Body of pancreas (tissue), 4 donors: ENCODE measurements at regions not wholly inside any gene's neighbourhood (a gene's known extent, or its start where the extent isn't known, plus 50 kb on each side); places are given as distances from the start of the nearest gene placed in this dataset.

Experiments
- ATAC-seq: fragments of 150-250 bp; one replicate; pipeline ENCODE4 v1.9.1; 2016
- DNase-seq, 4 donors: peaks; one replicate each; pipeline ENCODE4 v3.0.0-alpha.2; 2019
- H3K27ac ChIP-seq, 4 donors: fragments of 200-600 bp; sonication (generic); 1 replicate in 3 of 4; 2 replicates in 1 of 4; pipeline versions ENCODE4 v1.5.1 to v1.6.1; 2016 to 2019; ENCODE audit warnings: mild to moderate bottlenecking in 1 of 4, mixed read lengths in 1 of 4, moderate library complexity in 1 of 4
- H3K27me3 ChIP-seq, 2 donors: fragments of 200-600 bp; sonication (generic); one replicate each; pipeline ENCODE4 v1.6.0; 2016; ENCODE audit warnings: mild to moderate bottlenecking in 1 of 2
- H3K36me3 ChIP-seq, 2 donors: fragments of 200-600 bp; sonication (generic); replicated peaks in 1 of 2; 2 replicates each; pipeline ENCODE4 v1.5.1; 2016; ENCODE audit warnings: low read depth in 2 of 2; ENCODE audit not compliant: insufficient read depth in 1 of 2
- H3K4me1 ChIP-seq: fragments of 200-600 bp; sonication (generic); one replicate; pipeline ENCODE4 v1.6.0; 2016
- H3K4me3 ChIP-seq, 2 donors: fragments of 200-600 bp; sonication (generic); 1 replicate in 1 of 2; 2 replicates in 1 of 2; pipeline ENCODE4 v1.5.1; 2016 to 2019
- H3K9me3 ChIP-seq, 3 donors: fragments of 200-600 bp; sonication (generic); 1 replicate in 2 of 3; 2 replicates in 1 of 3; pipeline ENCODE4 v1.5.1; 2016
- POLR2A ChIP-seq, 3 donors: fragments of 450-650 bp; IDR thresholded peaks; one replicate each; pipeline ENCODE4 v1.6.1; 2016; ENCODE audit warnings: antibody characterized with exemption in 3 of 3, mild to moderate bottlenecking in 2 of 3
- WGBS, 2 donors: methylation state at CpG; one replicate each; pipeline ENCODE4 v1.1.5; 2017; 5-methylcytosine and 5-hydroxymethylcytosine counted together
- intact Hi-C: fragments of 100-400 bp; cut with DNase I; formaldehyde crosslinking; loops from one replicate; pipeline ENCODE4 v1.15.1; 2023
- TF ChIP-seq, protein P1 (sequence below), 7 experiments: fragments of 450-650 bp in 4 of 7; fragments of 200-600 bp in 3 of 7; sonication (generic) in 3 of 7; IDR thresholded peaks; one replicate each; pipeline ENCODE4 v1.5.1; 2016 to 2019; ENCODE audit warnings: antibody characterized with exemption in 7 of 7

DNA sequence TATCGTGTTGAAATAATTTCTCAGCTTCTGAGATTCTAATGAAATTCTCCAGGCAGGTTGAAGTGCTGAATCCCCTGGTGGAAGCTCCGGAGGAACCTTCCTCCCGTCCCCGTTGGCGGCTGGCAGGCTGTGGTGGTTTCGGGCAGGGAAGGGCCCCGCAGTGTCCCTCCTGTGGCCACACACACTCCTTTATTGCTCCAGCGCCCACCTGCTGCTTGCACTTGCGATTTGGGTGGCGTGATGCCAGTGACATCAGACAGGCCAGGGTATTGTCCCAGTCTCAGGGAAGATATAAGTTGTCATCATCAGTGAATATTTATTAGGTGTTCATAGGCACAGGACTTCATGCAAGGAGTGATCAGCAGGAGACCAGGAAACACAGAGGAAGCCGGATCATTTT lies 530.4 kb downstream of the QKI start:
- Histone ChIP-seq H3K36me3 (no peaks in the 10 kb centered on the region), H3K4me3 (no peak overlapping the region), H3K27ac (no peak overlapping the region), H3K9me3 (no peaks in the 10 kb centered on the region), H3K27me3 (no peaks in the 10 kb centered on the region), H3K4me1 (peaks cover 7% of the 10 kb centered on the region)
- 71 to 73% methylated on average over 11 of the region's 11 CpGs for WGBS, 2 donors
- no peak for DNase-seq
- no peak for TF ChIP-seq POLR2A (IDR thresholded peaks at IDR 0.05)
- TF ChIP-seq, protein P1, sequence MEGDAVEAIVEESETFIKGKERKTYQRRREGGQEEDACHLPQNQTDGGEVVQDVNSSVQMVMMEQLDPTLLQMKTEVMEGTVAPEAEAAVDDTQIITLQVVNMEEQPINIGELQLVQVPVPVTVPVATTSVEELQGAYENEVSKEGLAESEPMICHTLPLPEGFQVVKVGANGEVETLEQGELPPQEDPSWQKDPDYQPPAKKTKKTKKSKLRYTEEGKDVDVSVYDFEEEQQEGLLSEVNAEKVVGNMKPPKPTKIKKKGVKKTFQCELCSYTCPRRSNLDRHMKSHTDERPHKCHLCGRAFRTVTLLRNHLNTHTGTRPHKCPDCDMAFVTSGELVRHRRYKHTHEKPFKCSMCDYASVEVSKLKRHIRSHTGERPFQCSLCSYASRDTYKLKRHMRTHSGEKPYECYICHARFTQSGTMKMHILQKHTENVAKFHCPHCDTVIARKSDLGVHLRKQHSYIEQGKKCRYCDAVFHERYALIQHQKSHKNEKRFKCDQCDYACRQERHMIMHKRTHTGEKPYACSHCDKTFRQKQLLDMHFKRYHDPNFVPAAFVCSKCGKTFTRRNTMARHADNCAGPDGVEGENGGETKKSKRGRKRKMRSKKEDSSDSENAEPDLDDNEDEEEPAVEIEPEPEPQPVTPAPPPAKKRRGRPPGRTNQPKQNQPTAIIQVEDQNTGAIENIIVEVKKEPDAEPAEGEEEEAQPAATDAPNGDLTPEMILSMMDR (IDR thresholded peaks at IDR 0.05): no peak
- ATAC-seq: no peak
- intact Hi-C loops: no loop called here

DNA sequence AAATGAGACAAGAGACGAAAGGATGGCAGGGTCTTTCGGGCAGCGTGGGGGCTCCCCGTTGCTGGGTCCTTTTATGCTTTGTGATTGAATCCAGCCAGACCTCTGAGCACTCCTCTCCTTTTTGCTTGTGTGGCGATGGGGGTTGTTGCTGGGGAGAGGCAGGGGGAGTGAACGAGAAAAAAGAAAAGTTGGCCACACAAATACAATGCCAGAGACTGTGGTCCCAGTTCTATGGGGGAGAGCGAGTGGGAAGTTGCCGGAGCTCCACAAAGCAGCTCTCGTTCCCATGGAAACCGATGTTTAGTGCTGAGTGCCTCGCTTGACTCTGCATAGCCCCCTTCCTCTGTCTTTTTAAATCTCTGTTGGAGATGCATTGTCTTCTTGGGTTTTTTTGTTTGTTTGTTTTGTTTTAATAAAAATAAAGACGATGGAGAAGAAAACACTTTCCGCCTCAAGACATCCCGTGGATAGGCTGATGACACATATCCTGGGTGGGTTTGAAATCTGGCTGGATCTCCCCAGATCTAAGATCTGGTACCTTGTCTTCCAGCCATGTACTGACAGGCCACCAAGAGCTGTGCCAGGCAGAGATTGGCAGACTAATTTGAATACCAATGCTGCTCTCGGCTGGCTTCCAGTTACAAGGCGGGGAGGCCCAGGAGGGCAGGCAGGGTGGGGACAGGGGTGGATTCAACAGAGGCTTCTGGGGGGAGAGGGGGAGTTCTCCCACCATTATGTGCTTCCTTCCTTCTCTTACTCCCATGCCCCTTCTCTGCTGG lies 529.3 kb downstream of the QKI start:
- H3K36me3 ChIP-seq: no peaks in the 10 kb centered on the region
- 30 to 32% methylated on average over 16 of the region's 16 CpGs for WGBS, 2 donors
- ATAC-seq (no peak), DNase-seq (no peak)
- intact Hi-C loops: no loop called here
- no peak overlapping the region for H3K4me3 ChIP-seq
- H3K27me3 ChIP-seq: no peaks in the 10 kb centered on the region
- no peak overlapping the region for H3K27ac ChIP-seq
- no peaks in the 10 kb centered on the region for H3K9me3 ChIP-seq
- peaks cover 7% of the 10 kb centered on the region for H3K4me1 ChIP-seq
- no peak for TF ChIP-seq POLR2A (IDR thresholded peaks at IDR 0.05)
- TF ChIP-seq, protein P1 (IDR thresholded peaks at IDR 0.05): no peak

DNA sequence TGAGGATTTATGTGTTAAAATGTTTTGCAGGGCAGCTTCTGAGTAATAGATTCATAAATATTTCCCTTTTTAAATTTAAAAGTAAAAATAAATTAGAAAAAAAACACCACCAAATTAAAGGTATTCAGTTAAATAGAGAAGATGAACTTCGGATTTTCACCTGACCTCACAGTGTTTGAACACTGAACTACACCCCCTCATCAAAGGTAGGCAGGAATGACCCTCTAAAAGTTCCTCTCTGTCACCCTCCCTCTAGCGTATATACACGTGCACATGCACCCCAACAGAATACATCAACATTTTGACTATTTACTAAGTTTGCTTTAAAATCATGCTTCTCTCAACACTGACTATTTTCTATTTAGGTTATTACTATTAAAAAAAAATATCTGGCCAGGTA lies 528.3 kb downstream of the QKI start:
- no peak overlapping the region for H3K4me3 ChIP-seq
- WGBS, 2 donors: 34% methylated on average over 3 of the region's 3 CpGs
- H3K27me3 ChIP-seq: no peaks in the 10 kb centered on the region
- DNase-seq: no peak
- H3K36me3 ChIP-seq: no peaks in the 10 kb centered on the region
- intact Hi-C loops: no loop called here
- H3K27ac ChIP-seq: no peak overlapping the region
- TF ChIP-seq, protein P1 (IDR thresholded peaks at IDR 0.05): no peak
- TF ChIP-seq POLR2A (IDR thresholded peaks at IDR 0.05): no peak
- peaks cover 7% of the 10 kb centered on the region for H3K4me1 ChIP-seq
- ATAC-seq: no peak
- no peaks in the 10 kb centered on the region for H3K9me3 ChIP-seq

DNA sequence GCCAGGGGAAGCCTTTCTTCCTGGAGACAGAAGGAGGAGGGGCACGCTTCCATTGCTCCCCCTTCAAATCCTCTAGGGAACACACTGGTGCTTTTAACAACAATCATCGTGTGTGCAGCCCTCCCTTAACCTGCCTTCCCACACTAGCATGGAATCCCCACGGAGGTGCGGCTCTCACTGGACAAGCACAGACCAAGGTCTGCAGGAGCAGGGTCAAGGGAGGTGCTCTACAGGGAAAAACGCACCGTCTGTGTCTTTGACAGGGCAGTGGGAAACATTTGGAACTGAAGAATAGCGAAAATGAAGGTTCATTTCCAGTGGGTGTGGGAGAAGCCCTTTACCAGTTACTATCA lies 527.1 kb downstream of the QKI start:
- Histone ChIP-seq H3K27me3 (no peaks in the 10 kb centered on the region), H3K36me3 (no peaks in the 10 kb centered on the region), H3K4me1 (peaks cover 7% of the 10 kb centered on the region), H3K4me3 (no peak overlapping the region), H3K27ac (no peak overlapping the region), H3K9me3 (no peaks in the 10 kb centered on the region)
- intact Hi-C loops: no loop called here
- TF ChIP-seq, protein P1 (IDR thresholded peaks at IDR 0.05): no peak
- TF ChIP-seq POLR2A (IDR thresholded peaks at IDR 0.05): no peak
- DNase-seq (no peak), ATAC-seq (no peak)
- 39 to 62% methylated on average over 4 to 7 of the region's 7 CpGs for WGBS, 2 donors
